ENCODE measurements at regions not wholly inside any gene's neighbourhood (a gene's known extent, or its start where the extent isn't known, plus 50 kb on each side); places are given as distances from the start of the nearest gene placed in this dataset.

GRCh38 chr7:35386816-35387706 is 133.2 kb upstream of the TBX20 start:
- DNase-seq (ENCODE audit: low spot score), result no peak

DNA sequence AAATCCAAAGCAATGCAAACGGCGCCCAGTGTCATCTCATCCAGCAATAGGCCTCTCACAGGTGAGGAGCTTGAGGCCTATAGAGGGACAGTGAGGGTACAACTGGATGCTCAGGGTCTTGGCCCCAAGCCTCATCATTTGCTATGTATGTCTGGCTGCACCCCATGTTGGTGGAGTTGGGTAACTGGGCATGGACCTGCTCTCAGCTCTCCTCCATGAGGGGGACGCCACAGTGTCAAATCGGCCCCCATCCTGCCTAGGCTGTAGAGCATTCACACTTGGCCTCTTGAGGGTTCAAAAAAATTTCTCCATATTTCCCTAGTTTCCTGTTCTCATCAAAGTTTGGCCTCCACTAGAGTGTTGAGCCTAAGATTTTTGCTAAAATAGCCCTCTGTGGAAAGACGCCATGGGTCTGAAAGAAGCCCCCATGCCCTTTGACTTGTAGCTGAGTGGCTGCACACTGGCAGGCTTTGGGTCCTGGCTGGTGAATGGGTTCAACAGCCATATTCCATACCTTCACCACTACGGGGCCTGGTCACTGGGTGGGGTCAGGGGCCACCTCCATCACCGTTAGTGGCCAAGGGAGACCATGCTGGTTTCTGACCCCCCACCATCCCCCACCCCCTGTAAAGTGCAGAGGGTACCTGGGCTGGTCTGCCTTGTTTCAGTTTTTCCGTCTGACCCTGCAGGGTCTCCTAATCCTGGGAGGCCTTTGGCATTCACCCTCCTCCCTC is 132.3 kb upstream of the TBX20 start:
- no peak for DNase-seq (ENCODE audit: low spot score)

DNA sequence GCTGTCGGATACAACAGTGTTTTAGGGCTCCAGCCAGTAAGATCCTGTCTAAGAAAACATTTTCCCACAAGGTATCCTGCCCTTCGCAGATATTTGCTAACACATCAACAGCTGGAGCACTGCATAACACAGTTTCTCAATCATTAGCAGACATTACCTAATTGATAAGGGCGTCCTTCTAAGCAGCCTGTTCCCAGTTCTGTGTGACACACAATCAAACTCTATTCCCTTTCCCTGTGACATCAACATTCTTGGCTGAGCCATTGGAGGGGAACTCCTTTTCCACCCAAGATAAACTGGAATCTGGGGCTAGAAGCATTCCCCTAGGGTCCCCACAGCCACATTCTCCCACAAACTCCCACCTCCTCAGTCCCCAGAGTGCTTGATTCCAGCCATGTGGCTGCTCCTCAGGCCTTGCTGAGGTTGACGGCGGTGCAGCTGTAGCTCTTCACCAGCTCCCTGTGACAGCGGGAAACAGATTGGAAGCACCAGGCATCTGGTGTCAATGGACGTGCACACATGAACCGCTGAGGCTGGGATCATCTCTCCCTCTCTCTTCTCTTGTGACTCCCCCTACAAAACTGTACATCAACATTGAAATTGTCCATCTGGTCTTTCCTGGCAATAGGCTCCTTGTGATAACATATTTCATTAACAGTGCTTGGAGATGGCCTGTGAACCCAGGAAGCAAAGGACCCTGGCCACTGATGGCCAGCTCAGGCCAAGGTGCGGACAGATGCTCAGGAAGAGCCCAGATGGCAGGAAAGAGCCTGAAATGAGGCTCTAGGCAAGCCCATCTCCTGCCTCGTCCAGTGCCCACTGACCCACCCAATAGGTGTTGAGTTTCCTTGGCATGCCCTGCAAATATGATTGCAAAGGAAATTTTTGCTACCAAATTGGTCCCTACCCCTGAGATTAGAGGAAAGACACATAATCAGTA is 131.1 kb upstream of the TBX20 start:
- DNase-seq (ENCODE audit: low spot score), result no peak

DNA sequence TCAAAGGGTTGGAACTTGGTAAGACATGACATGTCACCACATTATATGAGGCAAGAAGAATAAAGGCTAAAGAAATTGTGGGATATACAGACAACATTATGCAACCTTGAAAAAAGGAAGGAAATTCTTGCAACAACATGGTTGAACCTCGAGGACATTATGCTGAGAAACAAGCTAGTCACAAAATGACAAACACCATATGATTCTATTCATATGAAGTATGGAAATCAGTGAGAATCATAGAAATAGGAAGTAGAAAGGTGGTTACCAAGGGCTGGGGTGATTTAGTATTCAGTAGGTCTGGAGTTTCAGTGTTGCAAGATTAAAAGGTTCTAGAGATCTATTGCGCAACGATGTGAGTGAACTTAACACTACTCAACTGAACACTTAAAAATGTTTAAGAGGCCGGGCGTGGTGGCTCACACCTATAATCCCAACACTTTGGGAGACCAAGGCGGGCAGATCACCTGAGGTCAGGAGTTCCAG is 126.9 kb upstream of the TBX20 start:
- DNase-seq (ENCODE audit: low spot score), result no peak

DNA sequence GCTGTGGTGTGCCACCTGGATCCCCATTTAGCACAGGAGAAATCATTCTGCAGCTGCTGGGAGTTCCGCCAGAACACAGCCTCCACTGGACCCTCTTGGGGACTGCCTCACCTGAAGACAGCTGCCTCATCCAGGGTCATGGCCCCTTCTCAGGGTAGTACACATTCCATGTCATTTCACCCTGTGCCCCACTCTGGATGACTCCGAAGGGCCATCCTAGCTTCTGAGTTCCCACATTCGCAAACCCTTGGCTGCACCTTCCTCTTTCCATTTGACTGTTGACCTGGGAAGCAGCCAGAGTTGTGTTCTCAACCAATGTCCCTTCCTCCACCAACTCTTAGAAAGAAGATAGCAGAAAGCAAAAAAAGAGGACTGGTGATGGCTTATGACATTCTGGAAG is 125.6 kb upstream of the TBX20 start:
- no peak for DNase-seq (ENCODE audit: low spot score)

DNA sequence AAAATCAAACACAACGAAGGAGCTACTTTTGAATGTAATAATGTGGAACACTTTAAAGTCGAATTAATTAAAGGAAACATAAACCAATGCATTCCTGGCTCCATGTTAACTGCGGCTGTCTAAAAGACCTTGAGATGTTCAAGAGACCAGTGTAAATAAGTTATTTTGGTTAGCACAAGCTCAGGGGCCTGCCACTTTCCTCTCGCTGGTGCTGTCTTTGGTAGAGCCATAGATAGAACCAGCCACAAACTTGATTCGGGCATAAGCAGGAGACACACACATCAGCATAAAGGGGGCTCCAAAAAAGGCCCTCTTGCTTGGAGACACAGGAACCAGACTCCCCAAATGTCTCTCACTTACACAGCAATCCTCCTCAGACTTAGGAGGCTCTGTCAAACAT is 121.6 kb upstream of the TBX20 start:
- no peak for DNase-seq (ENCODE audit: low spot score)

GRCh38 chr7:35374858-35375257 is 121.0 kb upstream of the TBX20 start:
- DNase-seq (ENCODE audit: low spot score), result no peak

GRCh38 chr7:35371221-35371620 is 117.3 kb upstream of the TBX20 start:
- no peak for DNase-seq (ENCODE audit: low spot score)

GRCh38 chr7:35370687-35371086 is 116.8 kb upstream of the TBX20 start:
- DNase-seq (ENCODE audit: low spot score), result no peak

DNA sequence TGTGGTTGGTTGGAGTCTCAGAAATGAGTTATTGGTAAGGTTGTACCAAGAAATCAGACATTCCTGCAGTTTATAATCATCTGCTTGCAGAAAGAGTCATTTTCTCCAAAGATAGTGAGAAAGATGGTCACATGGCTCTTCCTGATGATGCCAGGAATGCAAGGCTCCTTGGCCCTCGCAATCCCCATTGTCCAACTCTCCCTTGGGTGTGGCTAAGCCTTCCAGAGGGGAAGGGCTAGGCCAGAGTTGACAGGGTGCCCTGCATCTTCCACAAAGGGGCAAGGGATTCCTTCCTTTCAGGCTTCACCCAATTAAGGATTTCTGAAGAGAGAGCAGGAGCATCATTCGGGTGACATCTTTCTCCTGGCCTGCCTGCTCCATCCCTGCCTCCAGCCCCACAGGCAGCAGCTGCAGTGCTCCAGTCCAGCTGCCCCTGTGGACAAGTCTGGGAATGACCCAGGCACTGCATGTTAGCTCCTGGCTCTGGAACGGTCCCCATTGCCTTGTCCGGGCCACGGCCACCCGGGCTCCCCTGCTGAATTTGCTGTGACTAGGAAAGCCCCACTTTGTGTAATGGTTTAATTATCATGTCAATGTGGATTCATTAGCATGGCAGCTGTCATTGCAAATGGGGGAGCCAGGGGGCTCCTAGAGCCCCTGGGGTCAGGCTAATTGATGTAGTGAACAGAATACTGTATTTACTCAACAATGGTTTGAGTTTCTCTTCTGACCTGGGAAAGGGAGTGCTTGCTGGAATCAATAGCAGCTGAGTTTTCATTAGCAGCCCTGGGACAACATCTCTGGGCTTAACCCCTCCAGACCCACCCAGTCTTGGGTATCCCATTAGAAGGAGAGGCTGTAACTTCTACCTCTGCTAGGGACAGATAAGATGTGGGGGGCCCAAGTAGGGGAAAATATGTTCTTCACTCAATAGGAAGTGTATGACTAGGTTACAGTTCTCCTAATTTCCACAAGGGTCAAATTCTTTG is 112.6 kb upstream of the TBX20 start:
- DNase-seq (ENCODE audit: low spot score), result no peak

DNA sequence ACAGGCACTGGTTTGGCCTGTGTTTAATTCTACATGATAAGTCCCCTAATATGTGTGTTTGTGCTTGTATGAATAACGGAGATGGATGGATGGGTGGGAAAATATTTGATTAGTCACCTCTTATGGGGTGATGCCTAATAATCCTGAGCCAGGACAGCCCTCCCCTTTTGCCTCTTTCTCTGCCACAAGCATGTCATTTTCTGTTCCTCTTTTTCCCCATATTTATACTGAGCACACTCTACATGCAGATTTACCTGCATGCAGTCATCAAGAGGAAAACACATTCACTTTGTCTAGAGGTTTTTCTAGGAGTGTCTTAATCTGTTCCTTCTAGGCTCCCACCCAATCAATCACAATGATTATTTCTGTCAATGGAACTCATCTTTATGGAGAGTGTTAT is 111.6 kb upstream of the TBX20 start:
- no peak for DNase-seq (ENCODE audit: low spot score)

DNA sequence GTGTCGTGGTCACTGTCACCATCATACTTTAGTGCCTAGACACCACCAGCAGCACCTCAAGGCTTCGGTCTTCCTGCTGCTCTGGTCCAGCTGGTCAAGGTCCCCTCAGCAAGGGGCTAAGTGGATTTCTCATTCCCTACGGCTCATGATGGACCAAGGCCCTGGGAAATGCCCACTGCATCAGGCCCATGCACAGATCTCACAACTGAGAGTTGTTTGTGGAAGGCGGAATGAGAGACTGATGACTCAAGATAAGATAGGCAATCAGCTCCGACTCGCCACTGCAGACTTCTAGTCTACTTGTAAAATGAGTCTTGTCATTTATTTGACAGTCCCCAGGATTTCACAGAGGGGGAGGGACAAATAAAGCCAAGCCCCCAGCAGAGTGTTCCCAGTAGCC is 108.4 kb upstream of the TBX20 start:
- DNase-seq (ENCODE audit: low spot score), result no peak

DNA sequence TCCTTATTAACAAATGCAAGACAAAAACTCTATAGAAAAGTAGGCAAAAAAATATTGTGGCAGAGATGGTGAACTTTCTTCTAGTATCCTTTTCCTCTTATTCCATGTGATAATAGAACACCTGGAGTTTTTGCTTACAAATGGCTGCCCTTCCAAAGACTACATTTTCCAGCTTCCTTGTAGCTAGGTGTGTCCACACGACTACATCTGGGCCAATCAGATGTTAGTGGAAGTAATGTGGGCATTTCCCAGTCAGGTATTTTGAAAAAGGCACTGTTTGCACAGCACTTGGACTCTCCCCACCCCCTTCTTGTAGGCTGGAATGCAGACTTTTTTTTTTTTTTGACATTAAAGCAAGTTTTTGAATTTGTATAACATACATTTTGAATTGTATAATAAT is 105.5 kb upstream of the TBX20 start:
- no peak for DNase-seq (ENCODE audit: low spot score)

DNA sequence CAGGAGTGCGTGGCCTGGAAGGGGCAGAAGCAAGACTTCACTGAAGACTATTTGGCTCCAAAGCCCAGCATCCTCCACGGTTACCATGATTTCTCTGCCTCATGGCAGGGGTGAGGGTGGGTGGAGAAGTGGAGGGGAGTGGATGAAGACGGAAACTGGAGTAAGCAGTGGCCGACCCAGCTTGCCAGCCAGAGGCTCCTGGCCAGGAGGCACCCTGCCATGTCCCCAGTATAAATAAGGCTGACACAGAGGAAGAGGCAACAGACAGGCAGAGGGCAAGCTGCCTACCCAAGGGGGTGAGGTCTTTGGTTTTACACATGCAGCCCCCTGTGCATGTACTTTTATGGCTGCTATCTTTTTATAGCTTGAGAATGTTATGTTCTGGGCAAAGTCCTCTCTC is 102.6 kb upstream of the TBX20 start:
- no peak for DNase-seq (ENCODE audit: low spot score)

- no peak for DNase-seq (ENCODE audit: low spot score)
These were observed 102.0 kb upstream of the TBX20 start for GRCh38 chr7:35355911-35356310.

DNA sequence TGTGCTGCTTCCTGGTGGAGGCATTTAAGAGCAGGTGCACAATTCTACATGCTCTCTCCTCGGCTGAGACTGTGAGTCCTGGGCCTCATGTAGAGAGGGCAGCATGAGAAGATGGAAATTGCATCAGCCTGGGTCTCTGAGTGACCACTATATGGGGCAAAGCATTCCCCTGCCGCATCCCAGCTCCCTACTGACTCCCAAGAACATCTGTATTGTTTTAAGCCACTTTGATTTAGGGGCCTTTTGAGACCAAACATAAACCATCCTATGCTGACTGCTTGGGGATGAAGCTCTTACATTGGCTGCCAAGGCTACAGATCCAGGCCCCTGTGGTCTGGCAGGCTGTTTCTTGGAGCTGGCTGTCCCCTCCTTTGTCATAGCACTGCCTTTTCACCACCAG is 101.3 kb upstream of the TBX20 start:
- no peak for DNase-seq (ENCODE audit: low spot score)

DNA sequence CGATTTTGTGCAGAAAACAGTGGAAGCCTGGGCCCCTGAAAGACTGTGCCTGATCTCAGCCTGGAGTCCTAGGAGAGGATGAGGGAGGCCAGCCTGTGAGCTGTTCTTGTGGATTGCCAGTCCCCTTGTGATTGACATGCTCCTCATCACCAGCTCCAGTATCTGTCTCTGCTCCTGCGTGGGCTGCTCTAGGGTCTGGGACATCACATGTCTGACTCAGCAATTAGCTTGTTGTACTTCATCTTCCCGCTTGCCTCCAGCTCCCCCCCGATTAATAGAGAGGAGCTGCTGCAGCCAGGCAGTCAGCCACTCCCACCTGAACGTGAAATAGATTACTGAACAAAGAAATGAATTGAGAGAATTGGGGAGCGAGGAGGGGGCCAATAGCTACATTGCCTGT is 99.6 kb upstream of the TBX20 start:
- no peak for DNase-seq (ENCODE audit: low spot score)

GRCh38 chr7:35351466-35351865 is 97.6 kb upstream of the TBX20 start:
- no peak for DNase-seq (ENCODE audit: low spot score)

GRCh38 chr7:35348611-35349400 is 94.9 kb upstream of the TBX20 start:
- no peak for DNase-seq (ENCODE audit: low spot score)

DNA sequence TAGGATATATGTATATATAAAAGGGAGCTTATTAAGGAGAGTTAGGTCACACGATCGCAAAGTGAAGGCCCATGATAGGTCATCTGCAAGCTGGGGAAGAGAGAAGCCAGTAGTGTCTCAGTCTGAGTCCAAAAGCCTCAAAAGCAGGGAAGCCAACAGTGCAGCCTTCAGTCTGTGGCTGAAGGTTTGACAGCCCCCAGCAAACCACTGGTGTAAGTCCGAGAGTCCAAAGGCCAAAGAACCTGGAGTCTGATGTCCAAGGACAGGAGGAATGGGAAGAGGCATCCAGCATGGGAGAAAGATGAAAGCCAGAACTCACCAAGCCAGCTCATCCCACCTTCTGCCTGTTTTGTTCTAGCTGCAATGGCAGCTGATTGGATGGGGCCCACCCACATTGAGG is 88.9 kb upstream of the TBX20 start:
- no peak for DNase-seq (ENCODE audit: low spot score)

Measured in LoVo (cell line).